GM21515 (cell line): ENCODE measurements at regions not wholly inside any gene's neighbourhood (a gene's known extent, or its start where the extent isn't known, plus 50 kb on each side); places are given as distances from the start of the nearest gene placed in this dataset.
"Not testable (repeated sequence)": the region's sequence is repeated elsewhere in the genome, so short reads cannot be mapped to it uniquely, and the experiment has no call there.

ENCODE experiments used
- ATAC-seq: cut with Tn5 transposase; IDR thresholded peaks from one replicate; pipeline ENCODE4 v1.9.1; 2021; ENCODE audit not compliant: unreplicated experiment

- ATAC-seq, result no peak
Observed at GRCh38 chr10:121316432-121316831, 281.8 kb downstream of the FGFR2 start.

- no peak for ATAC-seq
Observed at GRCh38 chr10:121317374-121317773, 280.9 kb downstream of the FGFR2 start.

- no peak for ATAC-seq
Observed at GRCh38 chr10:121322046-121322445, 276.2 kb downstream of the FGFR2 start.

GRCh38 chr10:121322776-121323175 lies 275.5 kb downstream of the FGFR2 start:
- ATAC-seq, result no peak

- ATAC-seq, result no peak
Observed at GRCh38 chr10:121323443-121323842, 274.8 kb downstream of the FGFR2 start.

- no peak for ATAC-seq
Observed at GRCh38 chr10:121324678-121325213, 273.5 kb downstream of the FGFR2 start.

GRCh38 chr10:121325490-121326231 lies 272.6 kb downstream of the FGFR2 start:
- no peak for ATAC-seq

GRCh38 chr10:121326905-121327304 lies 271.3 kb downstream of the FGFR2 start:
- ATAC-seq, result no peak

GRCh38 chr10:121327727-121328126 lies 270.5 kb downstream of the FGFR2 start:
- no peak for ATAC-seq

GRCh38 chr10:121329631-121330030 lies 268.6 kb downstream of the FGFR2 start:
- ATAC-seq, result not testable (repeated sequence)

- no peak for ATAC-seq
Observed at GRCh38 chr10:121330563-121330962, 267.7 kb downstream of the FGFR2 start.

GRCh38 chr10:121332353-121332752 lies 265.9 kb downstream of the FGFR2 start:
- ATAC-seq, result no peak

GRCh38 chr10:121332829-121333765 lies 265.1 kb downstream of the FGFR2 start:
- ATAC-seq, result no peak

GRCh38 chr10:121335386-121335925 lies 262.8 kb downstream of the FGFR2 start:
- ATAC-seq, result no peak

GRCh38 chr10:121337427-121337826 lies 260.8 kb downstream of the FGFR2 start:
- no peak for ATAC-seq

GRCh38 chr10:121338206-121338980 lies 259.9 kb downstream of the FGFR2 start:
- ATAC-seq, result no peak

GRCh38 chr10:121339114-121339513 lies 259.1 kb downstream of the FGFR2 start:
- ATAC-seq, result no peak

GRCh38 chr10:121340271-121340831 lies 257.9 kb downstream of the FGFR2 start:
- no peak for ATAC-seq

GRCh38 chr10:121351540-121351939 lies 246.7 kb downstream of the FGFR2 start:
- ATAC-seq, result no peak

GRCh38 chr10:121352231-121352855 lies 245.9 kb downstream of the FGFR2 start:
- ATAC-seq, result no peak
